Adrenal gland (tissue), 9 donors: ENCODE measurements at regions not wholly inside any gene's neighbourhood (a gene's known extent, or its start where the extent isn't known, plus 50 kb on each side); places are given as distances from the start of the nearest gene placed in this dataset.

ENCODE experiments used
- DNase-seq, 7 donors: peaks; one replicate each; pipeline ENCODE4 v3.0.0-alpha.2; 2019 to 2020
- H3K27ac ChIP-seq, 5 donors: fragments of 200-600 bp; sonication (generic) in 4 of 5; 1 replicate in 3 of 5; 2 replicates in 2 of 5; pipeline versions ENCODE4 v1.5.1 to v1.8.0; 2016 to 2020; ENCODE audit warnings: mild to moderate bottlenecking in 1 of 5
- H3K27me3 ChIP-seq: fragments of 200-600 bp; 2 replicates; pipeline ENCODE4 v1.8.0; 2021
- H3K36me3 ChIP-seq, 2 donors: fragments of 200-600 bp; replicated peaks in 1 of 2; 1 replicate in 1 of 2; 2 replicates in 1 of 2; pipeline versions ENCODE4 v1.5.1 to v1.8.0; 2018 to 2022
- H3K4me1 ChIP-seq, 2 donors: fragments of 200-600 bp; replicated peaks in 1 of 2; 1 replicate in 1 of 2; 2 replicates in 1 of 2; pipeline versions ENCODE4 v1.5.1 to v1.8.0; 2018 to 2021
- H3K4me3 ChIP-seq, 4 donors: fragments of 200-600 bp; sonication (generic) in 3 of 4; one replicate each; pipeline ENCODE4 v1.5.1; 2016 to 2018
- H3K9me3 ChIP-seq, 3 donors: fragments of 200-600 bp; sonication (generic) in 1 of 3; replicated peaks in 1 of 3; 1 replicate in 2 of 3; 2 replicates in 1 of 3; pipeline versions ENCODE4 v1.5.1 to v1.8.0; 2016 to 2021
- POLR2A ChIP-seq, 2 donors: fragments of 450-650 bp; IDR thresholded peaks; one replicate each; pipeline ENCODE4 v1.6.1; 2017; ENCODE audit warnings: antibody characterized with exemption in 2 of 2, mild to moderate bottlenecking in 2 of 2, moderate library complexity in 1 of 2
- WGBS, 4 donors: extraction: QIAGEN DNeasy Blood & Tissue Kit in 2 of 4; methylation state at CpG; one replicate each; pipeline versions ENCODE4 v1.1.5 to v1.1.7; 2013 to 2017; 5-methylcytosine and 5-hydroxymethylcytosine counted together
- intact Hi-C, 2 donors: fragments of 100-400 bp; cut with DNase I; formaldehyde crosslinking; loops; one replicate each; pipeline versions ENCODE4 v1.14.1 to v1.15.0; 2022 to 2023
- TF ChIP-seq, protein P1 (sequence below), 6 experiments: fragments of 450-650 bp in 4 of 6; fragments of 200-600 bp in 2 of 6; sonication (generic) in 1 of 6; IDR thresholded peaks; 1 replicate in 5 of 6; 2 replicates in 1 of 6; pipeline versions ENCODE4 v1.5.1 to v1.8.0; 2016 to 2021; ENCODE audit warnings: antibody characterized with exemption in 6 of 6, mild to moderate bottlenecking in 2 of 6, moderate library complexity in 1 of 6
- donor health status: healthy with polysubstance abuse.
- donor health status: Bipolar disorder and iron deficiency.
- donor health status: DM: yes; HTN: yes; CAD: no.
- donor health status: DM: no; HTN: no; CAD: no.
- donor health status: DM: no; HTN: no; CAD: no.

GRCh38 chr3:187871848-187872247 is 126.6 kb upstream of the BCL6 start:
- Histone ChIP-seq H3K27ac (no peak overlapping the region), H3K36me3 (no peaks in the 10 kb centered on the region), H3K9me3 (no peaks in the 10 kb centered on the region), H3K27me3 (no peaks in the 10 kb centered on the region), H3K4me3 (no peak overlapping the region), H3K4me1 (no peaks in the 10 kb centered on the region)
- TF ChIP-seq, protein P1, sequence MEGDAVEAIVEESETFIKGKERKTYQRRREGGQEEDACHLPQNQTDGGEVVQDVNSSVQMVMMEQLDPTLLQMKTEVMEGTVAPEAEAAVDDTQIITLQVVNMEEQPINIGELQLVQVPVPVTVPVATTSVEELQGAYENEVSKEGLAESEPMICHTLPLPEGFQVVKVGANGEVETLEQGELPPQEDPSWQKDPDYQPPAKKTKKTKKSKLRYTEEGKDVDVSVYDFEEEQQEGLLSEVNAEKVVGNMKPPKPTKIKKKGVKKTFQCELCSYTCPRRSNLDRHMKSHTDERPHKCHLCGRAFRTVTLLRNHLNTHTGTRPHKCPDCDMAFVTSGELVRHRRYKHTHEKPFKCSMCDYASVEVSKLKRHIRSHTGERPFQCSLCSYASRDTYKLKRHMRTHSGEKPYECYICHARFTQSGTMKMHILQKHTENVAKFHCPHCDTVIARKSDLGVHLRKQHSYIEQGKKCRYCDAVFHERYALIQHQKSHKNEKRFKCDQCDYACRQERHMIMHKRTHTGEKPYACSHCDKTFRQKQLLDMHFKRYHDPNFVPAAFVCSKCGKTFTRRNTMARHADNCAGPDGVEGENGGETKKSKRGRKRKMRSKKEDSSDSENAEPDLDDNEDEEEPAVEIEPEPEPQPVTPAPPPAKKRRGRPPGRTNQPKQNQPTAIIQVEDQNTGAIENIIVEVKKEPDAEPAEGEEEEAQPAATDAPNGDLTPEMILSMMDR (IDR thresholded peaks at IDR 0.05), result no peak
- no peak for TF ChIP-seq POLR2A (IDR thresholded peaks at IDR 0.05)
- intact Hi-C loops, result no loop called here
- WGBS, 4 donors, result 71 to 95% (median 86%) methylated on average over 1 of the region's 1 CpG
- no peak for DNase-seq

DNA sequence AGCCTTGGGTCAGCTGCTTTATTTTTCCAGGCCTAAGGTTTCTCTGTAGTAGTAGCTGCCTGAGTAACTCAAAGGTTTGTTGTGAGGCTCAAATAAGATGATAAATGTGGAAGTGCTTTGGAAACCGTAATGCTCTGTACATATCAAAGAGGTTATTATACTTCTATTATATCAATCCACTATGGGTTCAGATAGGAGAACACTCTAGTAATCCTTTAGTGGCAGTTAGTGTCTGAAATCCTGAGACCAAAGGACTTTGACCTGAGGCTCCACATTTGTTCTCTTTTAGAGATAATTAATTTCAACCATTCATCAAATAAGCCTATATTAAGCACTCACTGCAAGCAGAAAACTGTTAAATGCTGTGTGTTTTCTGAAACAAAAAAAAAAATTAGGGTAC is 128.6 kb upstream of the BCL6 start:
- Histone ChIP-seq H3K36me3 (no peaks in the 10 kb centered on the region), H3K9me3 (no peaks in the 10 kb centered on the region), H3K27ac (no peak overlapping the region), H3K4me3 (no peak overlapping the region), H3K4me1 (no peaks in the 10 kb centered on the region), H3K27me3 (no peaks in the 10 kb centered on the region)
- TF ChIP-seq, protein P1 (IDR thresholded peaks at IDR 0.05), result no peak
- no peak for TF ChIP-seq POLR2A (IDR thresholded peaks at IDR 0.05)
- 87 to 95% (median 89%) methylated on average over 1 of the region's 1 CpG for WGBS, 4 donors
- no peak for DNase-seq
- intact Hi-C loops, result no loop called here

DNA sequence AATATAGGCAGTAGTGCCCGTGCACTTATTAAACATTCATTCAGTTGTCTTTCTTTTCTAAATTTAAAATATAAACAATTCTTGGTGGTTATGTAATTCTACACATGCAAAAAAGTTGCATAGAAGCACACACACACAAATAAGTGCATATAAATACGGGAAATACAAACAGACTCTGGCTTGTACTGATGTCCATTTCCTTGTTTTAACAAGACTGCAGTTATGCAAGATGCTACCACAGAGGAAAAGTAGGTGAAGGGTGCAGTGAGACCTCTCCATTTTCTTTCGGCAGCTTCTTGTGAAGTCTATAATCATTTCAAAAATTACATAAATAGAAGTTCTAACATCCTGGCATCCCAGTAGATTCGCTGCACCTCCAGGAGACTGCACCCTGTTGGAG is 130.6 kb upstream of the BCL6 start:
- intact Hi-C loops, result no loop called here
- no peaks in the 10 kb centered on the region for H3K27me3 ChIP-seq
- TF ChIP-seq POLR2A (IDR thresholded peaks at IDR 0.05), result no peak
- TF ChIP-seq, protein P1 (IDR thresholded peaks at IDR 0.05), result no peak
- no peaks in the 10 kb centered on the region for H3K9me3 ChIP-seq
- 81 to 86% (median 84%) methylated on average over 4 of the region's 4 CpGs for WGBS, 4 donors
- DNase-seq, result no peak
- no peak overlapping the region for H3K4me3 ChIP-seq
- no peaks in the 10 kb centered on the region for H3K4me1 ChIP-seq
- H3K36me3 ChIP-seq, result no peaks in the 10 kb centered on the region
- no peak overlapping the region for H3K27ac ChIP-seq

- Histone ChIP-seq H3K4me3 (no peak overlapping the region), H3K27ac (no peak overlapping the region), H3K4me1 (no peaks in the 10 kb centered on the region), H3K27me3 (no peaks in the 10 kb centered on the region), H3K36me3 (no peaks in the 10 kb centered on the region), H3K9me3 (no peaks in the 10 kb centered on the region)
- WGBS, 4 donors, result 78 to 84% (median 80%) methylated on average over 4 of the region's 4 CpGs
- intact Hi-C loops, result no loop called here
- no peak for DNase-seq
- TF ChIP-seq POLR2A (IDR thresholded peaks at IDR 0.05), result no peak
- TF ChIP-seq, protein P1 (IDR thresholded peaks at IDR 0.05), result no peak
Observed at GRCh38 chr3:187878772-187879518, 133.7 kb upstream of the BCL6 start.
